Ovary (tissue), 3 donors: ENCODE measurements at regions not wholly inside any gene's neighbourhood (a gene's known extent, or its start where the extent isn't known, plus 50 kb on each side); places are given as distances from the start of the nearest gene placed in this dataset.

Experiments used
- EP300 ChIP-seq: sonication (generic); formaldehyde crosslinking; IDR thresholded peaks from one replicate; pipeline ENCODE4 v1.6.1; 2017; ENCODE audit warnings: antibody characterized with exemption
- POLR2A ChIP-seq: fragments of 450-650 bp; IDR thresholded peaks from one replicate; pipeline ENCODE4 v1.6.1; 2017; ENCODE audit warnings: antibody characterized with exemption, mild to moderate bottlenecking, moderate library complexity
- TF ChIP-seq, protein P1 (sequence below), 3 donors: fragments of 450-650 bp in 2 of 3; fragments of 200-600 bp in 1 of 3; IDR thresholded peaks; one replicate each; pipeline versions ENCODE4 v1.5.1 to v1.8.0; 2016 to 2022; ENCODE audit warnings: antibody characterized with exemption in 3 of 3, mild to moderate bottlenecking in 1 of 3
- donor health status: DM: no; HTN: no; CAD: no.

DNA sequence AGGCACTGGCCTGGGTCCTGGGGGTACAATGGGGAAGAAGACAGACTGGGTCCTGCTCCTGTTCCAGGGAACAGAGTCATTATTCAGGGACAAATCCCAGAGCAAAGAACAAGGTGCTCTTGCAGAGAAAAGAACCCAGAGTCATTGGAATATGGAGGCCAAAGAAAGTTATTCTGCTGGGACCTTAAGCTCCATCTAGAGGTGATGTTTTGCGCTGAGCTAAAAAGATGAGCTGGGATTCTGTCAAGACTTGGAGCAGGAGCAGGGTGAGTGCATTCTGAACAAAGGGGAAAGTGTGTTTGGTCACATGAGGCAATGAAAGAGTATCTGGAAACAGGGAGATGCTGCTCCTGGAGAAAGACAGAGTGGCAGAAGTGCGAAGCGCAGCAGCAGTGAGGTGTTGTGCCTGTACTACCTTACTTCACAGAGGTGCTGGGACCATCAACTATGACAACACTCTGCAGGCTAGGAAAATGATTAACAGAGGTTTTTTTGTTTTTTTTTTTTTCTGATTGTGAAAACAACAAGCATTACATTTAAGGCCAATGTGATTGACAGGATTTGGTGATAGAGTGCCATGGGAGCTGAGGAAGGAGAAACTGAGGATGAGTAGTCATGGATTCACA, 95.3 kb upstream of the TNFSF11 start:
- TF ChIP-seq POLR2A (no peak), EP300 (no peak)
- TF ChIP-seq, protein P1, sequence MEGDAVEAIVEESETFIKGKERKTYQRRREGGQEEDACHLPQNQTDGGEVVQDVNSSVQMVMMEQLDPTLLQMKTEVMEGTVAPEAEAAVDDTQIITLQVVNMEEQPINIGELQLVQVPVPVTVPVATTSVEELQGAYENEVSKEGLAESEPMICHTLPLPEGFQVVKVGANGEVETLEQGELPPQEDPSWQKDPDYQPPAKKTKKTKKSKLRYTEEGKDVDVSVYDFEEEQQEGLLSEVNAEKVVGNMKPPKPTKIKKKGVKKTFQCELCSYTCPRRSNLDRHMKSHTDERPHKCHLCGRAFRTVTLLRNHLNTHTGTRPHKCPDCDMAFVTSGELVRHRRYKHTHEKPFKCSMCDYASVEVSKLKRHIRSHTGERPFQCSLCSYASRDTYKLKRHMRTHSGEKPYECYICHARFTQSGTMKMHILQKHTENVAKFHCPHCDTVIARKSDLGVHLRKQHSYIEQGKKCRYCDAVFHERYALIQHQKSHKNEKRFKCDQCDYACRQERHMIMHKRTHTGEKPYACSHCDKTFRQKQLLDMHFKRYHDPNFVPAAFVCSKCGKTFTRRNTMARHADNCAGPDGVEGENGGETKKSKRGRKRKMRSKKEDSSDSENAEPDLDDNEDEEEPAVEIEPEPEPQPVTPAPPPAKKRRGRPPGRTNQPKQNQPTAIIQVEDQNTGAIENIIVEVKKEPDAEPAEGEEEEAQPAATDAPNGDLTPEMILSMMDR (IDR thresholded peaks at IDR 0.05), result no peak
